ENCODE measurements at regions not wholly inside any gene's neighbourhood (a gene's known extent, or its start where the extent isn't known, plus 50 kb on each side); places are given as distances from the start of the nearest gene placed in this dataset.

- no peak for TF ChIP-seq CTCF (IDR thresholded peaks at IDR 0.05; ENCODE audit: insufficient read depth, low read length, severe bottlenecking)
- Histone ChIP-seq H3K36me3 (ENCODE audit: control insufficient read depth, insufficient read depth, low read length) (no peaks in the 10 kb centered on the region), H3K27me3 (ENCODE audit: control insufficient read depth, insufficient read depth, low read length) (no peaks in the 10 kb centered on the region), H3K4me3 (ENCODE audit: low read depth, low read length) (no peak overlapping the region)
- FAIRE-seq (peak; percentile 58), DNase-seq (ENCODE audit: low read depth) (peak; percentile 91)
Measured at GRCh38 chr6:140537834-140538705, 1163.6 kb upstream of the CITED2 start.

- Histone ChIP-seq H3K36me3 (ENCODE audit: control insufficient read depth, insufficient read depth, low read length) (no peaks in the 10 kb centered on the region), H3K27me3 (ENCODE audit: control insufficient read depth, insufficient read depth, low read length) (no peaks in the 10 kb centered on the region), H3K4me3 (ENCODE audit: low read depth, low read length) (no peak overlapping the region)
- FAIRE-seq (no peak), DNase-seq (ENCODE audit: low read depth) (no peak)
- TF ChIP-seq CTCF (IDR thresholded peaks at IDR 0.05; ENCODE audit: insufficient read depth, low read length, severe bottlenecking): no peak
Measured at GRCh38 chr6:140537211-140537610, 1162.8 kb upstream of the CITED2 start.

- DNase-seq (ENCODE audit: low read depth) (peak; percentile 72), FAIRE-seq (no peak)
- Histone ChIP-seq H3K4me3 (ENCODE audit: low read depth, low read length) (no peak overlapping the region), H3K36me3 (ENCODE audit: control insufficient read depth, insufficient read depth, low read length) (no peaks in the 10 kb centered on the region), H3K27me3 (ENCODE audit: control insufficient read depth, insufficient read depth, low read length) (no peaks in the 10 kb centered on the region)
- no peak for TF ChIP-seq CTCF (IDR thresholded peaks at IDR 0.05; ENCODE audit: insufficient read depth, low read length, severe bottlenecking)
Measured at GRCh38 chr6:140535511-140535910, 1161.1 kb upstream of the CITED2 start.

GRCh38 chr6:140533526-140533925, 1159.1 kb upstream of the CITED2 start:
- no peak for DNase-seq (ENCODE audit: low read depth)
- H3K36me3 ChIP-seq (ENCODE audit: control insufficient read depth, insufficient read depth, low read length): no peaks in the 10 kb centered on the region
- no peaks in the 10 kb centered on the region for H3K27me3 ChIP-seq (ENCODE audit: control insufficient read depth, insufficient read depth, low read length)
- H3K4me3 ChIP-seq (ENCODE audit: low read depth, low read length): no peak overlapping the region
- no peak for FAIRE-seq
- TF ChIP-seq CTCF (IDR thresholded peaks at IDR 0.05; ENCODE audit: insufficient read depth, low read length, severe bottlenecking): no peak

- no peak for TF ChIP-seq CTCF (IDR thresholded peaks at IDR 0.05; ENCODE audit: insufficient read depth, low read length, severe bottlenecking)
- H3K27me3 ChIP-seq (ENCODE audit: control insufficient read depth, insufficient read depth, low read length): no peaks in the 10 kb centered on the region
- H3K36me3 ChIP-seq (ENCODE audit: control insufficient read depth, insufficient read depth, low read length): no peaks in the 10 kb centered on the region
- no peak overlapping the region for H3K4me3 ChIP-seq (ENCODE audit: low read depth, low read length)
- FAIRE-seq (no peak), DNase-seq (ENCODE audit: low read depth) (no peak)
Measured at GRCh38 chr6:140504776-140505175, 1130.3 kb upstream of the CITED2 start.

GRCh38 chr6:140500849-140501248, 1126.4 kb upstream of the CITED2 start:
- H3K27me3 ChIP-seq (ENCODE audit: control insufficient read depth, insufficient read depth, low read length): no peaks in the 10 kb centered on the region
- FAIRE-seq: no peak
- no peak overlapping the region for H3K4me3 ChIP-seq (ENCODE audit: low read depth, low read length)
- DNase-seq (ENCODE audit: low read depth): peak; percentile 53
- no peaks in the 10 kb centered on the region for H3K36me3 ChIP-seq (ENCODE audit: control insufficient read depth, insufficient read depth, low read length)
- TF ChIP-seq CTCF (IDR thresholded peaks at IDR 0.05; ENCODE audit: insufficient read depth, low read length, severe bottlenecking): no peak

Data from bronchial epithelial cell (primary cell).